CD4-positive, alpha-beta T cell (primary cell): ENCODE measurements at regions not wholly inside any gene's neighbourhood (a gene's known extent, or its start where the extent isn't known, plus 50 kb on each side); places are given as distances from the start of the nearest gene placed in this dataset.

Source experiments
- ATAC-seq: fragments of 200-7000 bp; cut with Tn5 transposase; one replicate; pipeline ENCODE4 v1.10.0; 2022; ENCODE audit warnings: mild to moderate bottlenecking; ENCODE audit not compliant: poor library complexity
- CTCF ChIA-PET: fragments of 350-600 bp; sonication (Branson Sonifier 250); formaldehyde crosslinking; loops from one replicate; lab custom pipeline; 2021; ENCODE audit warnings: antibody characterized with exemption, inconsistent platforms; lab: Charles Lee
- POLR2A ChIA-PET: fragments of 350-600 bp; sonication (Branson Sonifier 250); formaldehyde crosslinking; loops from one replicate; lab custom pipeline; 2021; ENCODE audit warnings: antibody characterized with exemption, inconsistent platforms; lab: Charles Lee
- DNase-seq, 14 experiments: peaks; one replicate each; pipeline ENCODE4 v3.0.0-alpha.2; 2013 to 2020; ENCODE audit warnings: mixed read lengths in 2 of 14
- H3K27ac ChIP-seq, 2 donors: one replicate each; pipeline versions ENCODE4 v1.5.1 to v1.7.0; 2013; ENCODE audit warnings: low read length in 2 of 2, low read depth in 1 of 2, mild to moderate bottlenecking in 1 of 2
- H3K27me3 ChIP-seq, 2 experiments: 1 replicate in 1 of 2; 2 replicates in 1 of 2; pipeline versions ENCODE4 v1.6.1 to v1.7.0; 2013; ENCODE audit warnings: low read length in 2 of 2, control low read depth in 1 of 2, mild to moderate bottlenecking in 1 of 2, moderate library complexity in 1 of 2; ENCODE audit not compliant: insufficient read depth in 2 of 2, control insufficient read depth in 1 of 2
- H3K36me3 ChIP-seq: one replicate; pipeline ENCODE4 v1.6.1; 2013; ENCODE audit warnings: low read length, control low read depth; ENCODE audit not compliant: insufficient read depth
- H3K4me1 ChIP-seq: one replicate; pipeline ENCODE4 v1.6.1; 2013; ENCODE audit warnings: low read length, control low read depth; ENCODE audit not compliant: insufficient read depth
- H3K4me3 ChIP-seq: one replicate; pipeline ENCODE4 v1.5.1; 2013; ENCODE audit warnings: mild to moderate bottlenecking, low read length, moderate library complexity
- H3K9me3 ChIP-seq, 2 experiments: 1 replicate in 1 of 2; 2 replicates in 1 of 2; pipeline versions ENCODE4 v1.6.1 to v1.7.0; 2013; ENCODE audit warnings: low read length in 2 of 2, mild to moderate bottlenecking in 2 of 2, control low read depth in 1 of 2, moderate library complexity in 1 of 2; ENCODE audit not compliant: control insufficient read depth in 1 of 2, insufficient read depth in 1 of 2
- H3K27ac Mint-ChIP-seq: one replicate; pipeline ENCODE4 v1.8.0; 2020; ENCODE audit warnings: mixed read lengths
- H3K27me3 Mint-ChIP-seq: one replicate; pipeline ENCODE4 v1.8.0; 2021; ENCODE audit warnings: mixed read lengths
- H3K36me3 Mint-ChIP-seq: one replicate; pipeline ENCODE4 v1.8.0; 2021; ENCODE audit warnings: low read depth, mixed read lengths
- H3K4me1 Mint-ChIP-seq: one replicate; pipeline ENCODE4 v1.8.0; 2021; ENCODE audit warnings: low read depth, mixed read lengths
- H3K4me3 Mint-ChIP-seq: one replicate; pipeline ENCODE4 v1.8.0; 2020; ENCODE audit warnings: mild to moderate bottlenecking, mixed read lengths
- H3K9me3 Mint-ChIP-seq: one replicate; pipeline ENCODE4 v1.8.0; 2020; ENCODE audit warnings: mixed read lengths
- intact Hi-C, 2 experiments: fragments of 100-400 bp; cut with DNase I in 1 of 2; cut with micrococcal nuclease in 1 of 2; formaldehyde crosslinking; loops; one replicate each; pipeline versions ENCODE4 v1.15.1 to v1.9.0; 2023 to 2025; cut with DNase I, micrococcal nuclease
- TF ChIP-seq, protein P1 (sequence below): fragments of 200-600 bp; IDR thresholded peaks from one replicate; pipeline ENCODE4 v1.8.0; 2022; ENCODE audit warnings: antibody characterized with exemption, mild to moderate bottlenecking

GRCh38 chr4:14043203-14043602 is 415.7 kb upstream of the BOD1L1 start:
- ChIA-PET CTCF (no interaction called here), POLR2A (no interaction called here)
- H3K9me3 ChIP-seq, result no peaks in the 10 kb centered on the region
- H3K27ac ChIP-seq, result no peak overlapping the region
- H3K27ac Mint-ChIP-seq, result no peak overlapping the region
- H3K4me1 ChIP-seq, result no peaks in the 10 kb centered on the region
- H3K36me3 ChIP-seq, result no peaks in the 10 kb centered on the region
- intact Hi-C loops, result no loop called here
- no peaks in the 10 kb centered on the region for H3K27me3 Mint-ChIP-seq
- no peaks in the 10 kb centered on the region for H3K27me3 ChIP-seq
- no peaks in the 10 kb centered on the region for H3K4me1 Mint-ChIP-seq
- H3K9me3 Mint-ChIP-seq, result peaks cover 1% of the 10 kb centered on the region
- no peaks in the 10 kb centered on the region for H3K36me3 Mint-ChIP-seq
- H3K4me3 ChIP-seq, result no peak overlapping the region
- ATAC-seq (no peak), DNase-seq (no peak)
- TF ChIP-seq, protein P1, sequence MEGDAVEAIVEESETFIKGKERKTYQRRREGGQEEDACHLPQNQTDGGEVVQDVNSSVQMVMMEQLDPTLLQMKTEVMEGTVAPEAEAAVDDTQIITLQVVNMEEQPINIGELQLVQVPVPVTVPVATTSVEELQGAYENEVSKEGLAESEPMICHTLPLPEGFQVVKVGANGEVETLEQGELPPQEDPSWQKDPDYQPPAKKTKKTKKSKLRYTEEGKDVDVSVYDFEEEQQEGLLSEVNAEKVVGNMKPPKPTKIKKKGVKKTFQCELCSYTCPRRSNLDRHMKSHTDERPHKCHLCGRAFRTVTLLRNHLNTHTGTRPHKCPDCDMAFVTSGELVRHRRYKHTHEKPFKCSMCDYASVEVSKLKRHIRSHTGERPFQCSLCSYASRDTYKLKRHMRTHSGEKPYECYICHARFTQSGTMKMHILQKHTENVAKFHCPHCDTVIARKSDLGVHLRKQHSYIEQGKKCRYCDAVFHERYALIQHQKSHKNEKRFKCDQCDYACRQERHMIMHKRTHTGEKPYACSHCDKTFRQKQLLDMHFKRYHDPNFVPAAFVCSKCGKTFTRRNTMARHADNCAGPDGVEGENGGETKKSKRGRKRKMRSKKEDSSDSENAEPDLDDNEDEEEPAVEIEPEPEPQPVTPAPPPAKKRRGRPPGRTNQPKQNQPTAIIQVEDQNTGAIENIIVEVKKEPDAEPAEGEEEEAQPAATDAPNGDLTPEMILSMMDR, result no peak
- H3K4me3 Mint-ChIP-seq, result no peak overlapping the region

DNA sequence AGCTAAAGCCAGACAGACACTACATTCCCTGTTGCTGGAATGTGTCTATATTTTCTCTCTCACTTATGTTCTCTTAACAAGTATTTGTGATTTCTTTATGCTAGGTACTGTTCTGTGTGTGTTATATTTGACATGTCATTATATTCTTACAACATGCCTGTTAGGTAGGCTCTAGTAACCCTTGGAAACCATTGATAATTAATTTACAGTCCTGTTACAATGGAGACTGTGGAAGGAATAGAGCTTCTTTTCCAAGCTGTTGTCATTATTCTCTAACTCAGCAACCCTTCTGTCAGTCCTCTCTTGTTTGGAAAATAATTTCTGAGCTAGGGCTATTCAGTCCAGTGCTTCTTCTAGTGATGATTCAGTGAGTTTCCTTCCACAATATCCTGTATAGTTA is 419.1 kb upstream of the BOD1L1 start:
- no peaks in the 10 kb centered on the region for H3K4me1 ChIP-seq
- ChIA-PET POLR2A (no interaction called here), CTCF (no interaction called here)
- H3K9me3 Mint-ChIP-seq, result no peaks in the 10 kb centered on the region
- no peaks in the 10 kb centered on the region for H3K4me1 Mint-ChIP-seq
- no peaks in the 10 kb centered on the region for H3K36me3 ChIP-seq
- H3K27me3 ChIP-seq, result no peaks in the 10 kb centered on the region
- no peak overlapping the region for H3K27ac Mint-ChIP-seq
- no peak for ATAC-seq
- intact Hi-C loops, result no loop called here
- H3K27ac ChIP-seq, result no peak overlapping the region
- DNase-seq, result no peak
- no peaks in the 10 kb centered on the region for H3K36me3 Mint-ChIP-seq
- H3K4me3 ChIP-seq, result no peak overlapping the region
- H3K4me3 Mint-ChIP-seq, result no peak overlapping the region
- H3K27me3 Mint-ChIP-seq, result no peaks in the 10 kb centered on the region
- H3K9me3 ChIP-seq, result no peaks in the 10 kb centered on the region
- TF ChIP-seq, protein P1, result no peak

DNA sequence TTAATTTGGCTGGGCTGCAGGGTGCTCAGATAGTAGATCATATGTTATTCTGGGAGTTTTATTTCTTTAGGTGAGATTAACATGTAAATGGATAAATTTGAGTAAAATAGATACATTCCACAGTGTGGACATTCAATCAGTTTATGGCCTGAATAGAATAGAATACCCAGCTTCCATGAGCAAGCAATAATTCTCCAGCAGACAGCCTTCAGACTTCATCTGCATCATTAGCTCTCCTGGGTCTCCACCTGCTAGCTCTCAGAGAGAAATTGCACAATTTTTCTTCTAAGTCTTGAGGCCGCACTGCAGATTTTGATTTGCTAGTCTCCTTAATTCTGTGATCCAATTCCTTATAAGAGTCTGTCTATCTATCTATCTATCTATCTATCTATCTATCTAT is 420.3 kb upstream of the BOD1L1 start:
- no peaks in the 10 kb centered on the region for H3K27me3 Mint-ChIP-seq
- ChIA-PET POLR2A (no interaction called here), CTCF (no interaction called here)
- TF ChIP-seq, protein P1, result no peak
- H3K9me3 Mint-ChIP-seq, result no peaks in the 10 kb centered on the region
- Histone ChIP-seq H3K4me1 (no peaks in the 10 kb centered on the region), H3K36me3 (no peaks in the 10 kb centered on the region), H3K27me3 (no peaks in the 10 kb centered on the region), H3K4me3 (no peak overlapping the region), H3K9me3 (no peaks in the 10 kb centered on the region), H3K27ac (no peak overlapping the region)
- H3K4me1 Mint-ChIP-seq, result no peaks in the 10 kb centered on the region
- intact Hi-C loops, result no loop called here
- H3K4me3 Mint-ChIP-seq, result no peak overlapping the region
- no peak overlapping the region for H3K27ac Mint-ChIP-seq
- no peaks in the 10 kb centered on the region for H3K36me3 Mint-ChIP-seq
- no peak for DNase-seq
- no peak for ATAC-seq
